ENCODE measurements at regions not wholly inside any gene's neighbourhood (a gene's known extent, or its start where the extent isn't known, plus 50 kb on each side); places are given as distances from the start of the nearest gene placed in this dataset.
"Not testable (repeated sequence)": the region's sequence is repeated elsewhere in the genome, so short reads cannot be mapped to it uniquely, and the experiment has no call there.

DNA sequence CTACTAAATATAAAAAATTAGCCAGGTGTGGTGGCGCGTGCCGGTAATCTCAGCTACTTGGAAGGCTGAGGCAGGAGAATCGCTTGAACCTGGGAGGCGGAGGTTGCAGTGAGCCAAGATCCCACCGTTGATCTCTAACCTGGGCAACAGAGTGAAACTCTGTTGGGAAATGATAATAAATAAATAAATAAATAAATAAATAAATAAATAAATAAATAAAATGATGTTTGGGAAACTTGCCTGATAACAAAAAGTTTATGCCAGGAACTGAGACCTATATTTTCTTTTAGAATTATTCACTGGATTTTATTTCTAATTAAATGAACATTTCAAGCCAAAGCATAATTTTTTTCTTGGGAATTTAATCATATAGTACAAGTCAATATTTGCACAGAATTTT, 189.3 kb upstream of the CTNND2 start:
- no peak for DNase-seq

DNA sequence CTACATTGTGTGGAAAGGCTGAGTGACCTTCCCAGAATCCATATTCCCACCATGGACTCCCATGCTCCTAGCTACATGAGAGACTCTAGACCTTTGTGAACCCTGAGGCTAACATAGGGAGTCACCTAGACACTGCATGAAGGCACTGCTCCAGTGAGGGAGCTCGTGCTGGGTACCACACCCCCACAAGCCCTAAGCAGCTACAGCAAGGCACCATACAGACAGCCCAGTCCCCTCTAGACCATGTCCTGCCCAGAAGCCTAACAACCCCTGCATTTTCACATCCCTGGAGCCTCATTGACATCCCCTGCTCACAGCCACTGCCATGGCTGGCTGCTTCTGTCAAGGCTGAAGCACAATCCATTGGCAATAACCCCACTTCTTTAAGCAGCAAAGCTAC, 176.5 kb upstream of the CTNND2 start:
- DNase-seq: no peak

DNA sequence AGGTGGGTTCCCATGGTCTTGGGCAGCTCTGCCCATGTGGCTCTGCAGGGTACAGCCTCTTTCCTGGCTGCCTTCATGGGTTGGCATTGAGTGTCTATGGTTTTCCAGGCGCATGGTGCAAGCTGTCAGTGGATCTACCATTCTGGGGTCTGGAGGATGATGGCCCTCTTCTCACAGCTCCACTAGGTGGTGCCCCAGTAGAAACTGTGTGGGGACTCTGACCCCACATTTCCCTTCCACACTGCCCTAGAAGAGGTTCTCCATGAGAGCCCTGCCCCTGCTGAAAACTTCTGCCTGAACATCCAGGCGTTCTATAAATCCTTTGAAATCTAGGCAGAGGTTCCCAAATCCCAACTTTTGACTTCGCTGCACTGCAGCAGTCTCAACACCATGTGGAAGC, 174.0 kb upstream of the CTNND2 start:
- DNase-seq: not testable (repeated sequence)

DNA sequence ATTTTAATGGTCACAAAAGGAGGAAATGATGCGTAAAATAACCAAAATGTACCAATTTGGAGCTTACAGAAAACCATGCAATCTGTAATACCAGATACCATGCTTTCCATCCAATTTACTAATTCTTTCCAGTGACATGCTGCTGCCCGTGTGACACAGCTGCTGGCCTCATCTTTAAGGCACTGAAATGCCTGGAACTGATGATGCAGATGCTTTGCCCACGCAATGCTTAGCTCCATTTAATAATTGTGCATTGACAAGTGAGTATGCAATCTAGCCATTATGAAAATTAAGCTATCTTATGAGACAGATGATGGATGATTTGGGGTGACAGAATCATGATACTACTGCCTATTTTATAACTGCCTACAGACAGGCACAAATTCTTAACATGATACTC, 169.2 kb upstream of the CTNND2 start:
- DNase-seq: no peak

DNA sequence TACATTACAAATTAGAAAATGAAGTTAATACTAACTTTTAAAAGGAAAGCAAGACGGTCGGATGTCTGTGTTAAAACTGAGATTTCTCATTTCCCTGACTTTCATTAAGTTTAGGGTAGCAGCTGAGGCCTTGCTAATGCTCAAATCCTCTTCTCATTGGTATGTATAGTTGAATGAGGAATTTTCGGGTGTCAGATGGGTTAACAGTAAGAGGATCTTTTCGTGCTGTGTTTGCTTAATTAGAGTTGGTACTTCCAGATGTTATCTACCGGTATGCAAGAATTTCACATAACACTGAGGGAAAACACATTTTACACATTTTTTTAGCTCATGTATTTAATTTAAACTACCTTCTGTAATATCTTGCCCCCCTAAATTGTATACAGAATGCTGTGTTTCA, 168.2 kb upstream of the CTNND2 start:
- DNase-seq: no peak

DNA sequence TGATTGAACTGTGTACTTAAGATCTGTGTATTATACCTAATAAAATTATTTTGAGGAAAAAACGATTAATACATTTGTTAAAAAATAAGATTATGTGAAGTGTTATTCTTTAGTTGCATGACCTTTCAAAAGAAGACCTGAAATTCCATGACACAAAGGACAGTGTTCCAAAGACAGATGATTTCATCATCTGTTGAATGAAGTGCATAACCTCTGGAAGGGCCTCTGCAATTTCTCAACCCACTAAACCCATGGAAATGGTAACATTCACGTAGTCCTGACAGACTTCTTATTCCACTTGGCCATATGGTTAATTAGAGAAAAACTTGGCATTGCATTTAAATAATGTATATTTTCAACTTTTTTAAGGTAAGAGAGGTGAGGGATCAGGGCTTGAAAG, 167.2 kb upstream of the CTNND2 start:
- no peak for DNase-seq

DNA sequence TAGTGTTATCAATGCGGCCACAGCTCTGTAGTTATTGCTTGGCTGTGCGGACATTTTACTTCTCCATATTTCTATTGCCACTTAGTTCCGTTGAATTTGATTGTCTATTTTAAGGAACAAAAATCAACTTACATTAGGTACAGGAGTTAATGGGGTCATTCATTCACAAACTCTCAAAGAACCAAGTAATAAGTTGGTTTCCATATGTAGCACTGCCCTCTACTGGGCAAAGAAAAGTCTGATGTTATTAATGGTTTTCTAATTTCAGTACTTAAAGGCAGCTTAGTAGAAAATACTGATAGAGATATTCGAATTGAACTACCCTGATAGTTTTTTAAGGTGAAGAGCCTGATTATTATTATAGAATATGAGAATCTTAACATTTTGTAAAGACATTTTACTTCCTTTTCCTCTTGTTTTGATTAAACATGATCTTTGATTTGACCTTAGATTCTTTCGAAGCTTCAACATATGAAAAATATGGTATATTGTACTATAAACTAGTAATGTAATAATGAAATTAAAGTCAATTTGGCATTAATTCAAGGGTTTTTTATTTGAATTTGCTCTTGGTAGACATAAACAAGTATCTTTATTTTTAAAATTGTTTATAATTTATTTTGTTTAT, 119.5 kb upstream of the CTNND2 start:
- DNase-seq: peak; percentile 68 to 77

DNA sequence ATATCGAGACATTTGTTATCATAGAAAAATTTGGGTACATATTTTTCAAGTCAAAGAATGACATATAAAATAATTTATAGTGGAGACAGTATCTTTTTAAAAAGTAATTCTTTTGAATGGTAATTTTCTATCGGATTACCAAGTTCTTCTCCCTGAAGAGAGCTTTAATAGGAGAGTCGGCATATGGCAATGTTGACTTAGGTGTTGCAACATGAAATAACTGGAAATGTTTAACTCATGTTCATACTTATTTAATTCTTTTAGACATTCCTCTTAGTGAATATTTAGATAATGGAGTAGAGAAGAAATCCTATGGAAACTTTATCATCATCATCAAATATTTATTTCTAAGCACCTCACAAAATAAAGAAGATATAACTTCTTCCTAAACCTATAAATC, 118.2 kb upstream of the CTNND2 start:
- DNase-seq: no peak

DNA sequence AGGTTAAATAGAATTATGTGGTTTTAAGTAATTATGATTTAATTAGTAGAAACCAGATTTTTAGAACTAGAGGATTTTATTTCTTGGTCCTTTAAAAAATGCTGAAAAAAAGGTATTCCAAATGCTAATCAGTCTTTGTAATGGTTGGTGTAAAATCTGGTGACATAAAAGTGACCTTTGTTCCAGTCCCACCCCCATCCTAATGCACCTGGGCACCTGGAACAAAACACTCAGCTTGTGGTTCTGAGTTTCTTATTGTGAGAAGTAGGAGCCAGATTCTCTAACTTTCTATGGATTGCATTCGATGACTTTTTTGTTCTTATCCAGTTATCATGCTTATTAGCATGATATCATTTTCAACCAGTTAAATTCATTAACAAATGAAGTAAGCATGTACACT, 115.1 kb upstream of the CTNND2 start:
- no peak for DNase-seq

DNA sequence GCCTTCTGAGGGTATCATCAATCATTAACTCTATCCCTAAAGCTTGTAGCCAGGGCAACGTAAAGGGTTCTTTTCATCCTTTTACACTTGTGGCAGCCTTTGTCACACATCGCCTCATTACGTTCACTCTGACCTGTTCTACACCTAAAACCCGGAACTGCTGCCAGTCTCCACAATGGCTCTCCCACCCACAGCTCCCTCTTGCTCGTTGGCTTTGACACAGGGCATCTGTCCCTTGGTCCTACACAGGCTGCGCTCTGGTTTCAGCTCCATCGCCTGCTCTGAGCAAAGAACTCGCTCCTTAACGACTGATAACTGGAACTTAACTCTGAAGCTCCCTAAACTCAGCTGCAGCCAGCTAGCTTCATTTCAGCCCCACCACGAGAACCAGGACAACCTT, 112.8 kb upstream of the CTNND2 start:
- DNase-seq: no peak

DNA sequence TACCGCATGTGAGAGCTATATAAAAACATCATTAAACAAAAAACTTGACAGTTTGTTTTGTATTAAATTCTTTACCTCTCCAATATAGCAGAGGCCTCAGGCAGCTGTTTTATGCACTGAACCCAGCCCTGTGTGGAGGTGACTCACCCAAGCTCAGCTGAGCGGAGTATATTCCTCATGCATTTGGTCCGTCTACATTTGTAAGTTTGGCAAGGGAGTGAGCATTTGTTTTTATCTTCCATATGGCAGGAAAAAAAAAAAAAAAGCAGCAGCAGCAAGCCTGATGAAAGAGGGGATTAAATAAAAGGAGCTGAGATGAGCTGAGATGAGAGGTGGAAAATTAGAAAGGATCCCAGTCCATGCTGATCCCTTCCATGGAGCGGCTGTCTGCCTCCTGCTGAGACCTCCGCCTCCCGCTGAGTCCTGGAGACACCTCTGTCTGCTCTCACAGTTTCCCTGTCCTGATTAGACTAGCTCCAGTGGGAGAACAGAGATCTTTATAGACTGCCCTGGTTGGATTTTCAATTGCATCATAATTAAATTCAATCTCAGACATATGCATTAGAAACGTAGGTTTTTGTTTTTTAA, 112.0 kb upstream of the CTNND2 start:
- no peak for DNase-seq

DNA sequence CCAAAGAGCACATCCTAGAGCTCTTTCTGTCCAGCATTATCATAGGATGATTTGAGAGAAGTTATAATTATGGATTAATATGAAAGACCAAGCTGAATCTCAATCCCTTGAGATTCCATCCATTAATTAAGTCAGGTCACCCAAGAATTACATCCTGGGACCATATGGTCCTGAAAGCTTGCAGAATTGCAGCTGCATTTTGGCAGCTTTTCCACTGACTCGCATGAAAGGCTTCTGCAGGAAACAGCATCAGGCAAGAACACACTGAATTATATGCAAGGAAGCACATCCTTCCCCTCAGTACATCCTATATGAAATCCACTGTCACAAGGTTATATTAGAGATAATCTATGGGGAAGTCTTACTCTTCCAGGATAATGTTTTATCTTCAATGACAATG, 109.1 kb upstream of the CTNND2 start:
- DNase-seq: no peak

DNA sequence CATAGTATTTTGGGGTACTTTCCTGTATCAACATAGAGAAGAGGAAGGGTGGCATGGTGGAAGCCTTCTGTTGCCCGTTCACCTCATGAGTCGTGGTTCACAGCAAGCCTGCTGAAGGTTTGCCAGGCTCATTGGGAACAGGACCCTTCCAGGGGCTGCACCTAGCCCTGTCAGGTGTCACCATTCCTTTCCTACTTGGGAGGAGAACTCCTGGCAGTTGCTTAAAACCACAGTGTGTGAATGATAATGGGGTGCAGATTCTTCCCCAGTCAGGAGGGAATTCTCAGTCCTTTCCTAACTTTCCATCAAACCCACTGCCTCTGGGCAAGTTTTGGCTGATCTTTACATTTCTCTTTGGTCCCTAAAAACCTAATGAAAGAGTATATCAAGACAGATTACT, 99.4 kb upstream of the CTNND2 start:
- no peak for DNase-seq

DNA sequence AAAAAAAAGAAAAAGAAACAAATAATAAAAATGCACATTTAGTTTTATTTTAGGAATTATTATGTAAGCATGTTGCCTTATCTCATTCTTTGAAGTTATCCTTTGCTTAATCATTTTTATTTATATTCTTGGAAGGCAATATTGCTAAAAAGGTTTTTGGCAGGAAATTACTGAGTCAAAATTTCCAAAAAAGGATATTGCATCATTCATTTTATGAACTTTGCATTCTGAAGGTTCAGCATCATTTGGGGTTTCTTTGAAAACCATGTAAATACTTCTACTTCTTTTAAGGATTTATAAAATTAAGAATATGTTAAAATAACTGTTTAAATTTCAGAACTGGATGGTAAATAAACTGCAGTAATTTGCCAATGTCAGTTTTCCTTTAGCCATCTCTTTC, 94.2 kb upstream of the CTNND2 start:
- DNase-seq: no peak

DNA sequence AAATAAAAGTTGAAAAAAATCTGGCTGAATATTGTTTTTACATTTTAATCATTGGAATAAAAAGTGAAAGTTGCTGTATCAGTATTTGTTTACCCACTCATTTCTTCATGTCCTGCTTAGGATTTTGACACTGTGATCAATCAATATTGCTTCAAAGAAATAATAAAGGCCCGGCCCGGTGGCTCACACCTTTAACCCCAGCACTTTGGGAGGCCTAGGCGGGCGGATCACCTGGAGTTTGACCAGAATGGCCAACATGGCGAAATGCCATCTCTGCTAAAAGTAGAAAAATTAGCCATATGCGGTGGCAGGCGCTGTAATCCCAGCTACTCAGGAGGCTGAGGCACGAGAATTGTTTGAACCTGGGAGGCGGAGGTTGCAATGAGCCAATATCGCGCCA, 93.7 kb upstream of the CTNND2 start:
- no peak for DNase-seq

DNA sequence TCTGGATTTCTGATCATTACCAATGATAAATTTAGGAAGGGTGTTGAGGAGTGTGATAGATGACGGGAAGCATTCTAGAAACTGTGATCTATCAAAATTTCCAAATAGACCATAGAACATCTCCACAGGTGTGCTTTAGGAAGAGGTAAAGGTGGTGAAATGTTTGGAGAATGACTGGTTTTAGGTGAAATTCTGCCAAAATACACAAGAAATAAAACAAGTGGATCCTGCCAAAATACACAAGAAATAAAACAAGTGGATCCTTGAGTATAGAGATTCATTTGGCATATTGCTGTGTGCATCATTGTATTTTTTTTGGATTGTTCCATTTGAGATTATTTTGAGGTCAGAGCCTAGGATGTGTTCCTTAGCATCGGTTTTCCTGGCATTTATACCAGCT, 88.3 kb upstream of the CTNND2 start:
- no peak for DNase-seq

DNA sequence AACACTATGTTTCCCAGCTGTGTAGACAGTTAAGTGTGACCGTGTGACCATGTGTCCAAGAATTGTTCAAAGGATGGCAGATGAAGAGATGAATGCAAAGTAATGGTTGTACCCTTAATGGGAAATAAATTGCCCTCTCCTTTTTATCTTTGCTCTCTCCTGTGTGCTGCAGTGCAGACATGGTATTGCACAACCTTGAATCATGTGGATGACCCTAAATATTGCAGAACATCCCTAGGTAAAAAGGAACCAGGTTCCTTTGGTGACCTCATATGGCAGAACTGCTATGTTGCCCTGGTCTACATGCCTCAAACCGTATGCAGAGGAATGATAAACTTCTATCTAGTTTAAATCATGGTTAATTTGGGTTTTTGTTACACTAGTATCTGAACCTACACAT, 81.7 kb upstream of the CTNND2 start:
- no peak for DNase-seq

DNA sequence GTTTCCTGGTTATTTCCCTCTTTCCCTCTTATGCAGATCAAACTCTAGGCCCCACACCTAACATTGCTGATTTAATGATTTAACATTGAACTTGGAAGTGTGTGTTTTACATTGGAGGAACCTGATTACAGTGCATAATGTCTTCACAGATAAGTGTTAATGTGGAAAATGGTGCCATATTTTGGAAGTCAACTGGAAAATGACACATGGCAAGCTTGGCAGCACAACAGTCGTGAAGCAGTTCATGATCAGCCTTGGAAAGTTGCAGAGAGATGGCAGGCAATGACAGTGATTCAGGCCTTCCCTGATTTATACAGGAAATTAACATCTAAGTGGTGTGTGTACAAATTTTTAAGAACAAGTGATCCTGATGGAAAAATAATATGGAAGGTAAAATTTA, 80.0 kb upstream of the CTNND2 start:
- no peak for DNase-seq

DNA sequence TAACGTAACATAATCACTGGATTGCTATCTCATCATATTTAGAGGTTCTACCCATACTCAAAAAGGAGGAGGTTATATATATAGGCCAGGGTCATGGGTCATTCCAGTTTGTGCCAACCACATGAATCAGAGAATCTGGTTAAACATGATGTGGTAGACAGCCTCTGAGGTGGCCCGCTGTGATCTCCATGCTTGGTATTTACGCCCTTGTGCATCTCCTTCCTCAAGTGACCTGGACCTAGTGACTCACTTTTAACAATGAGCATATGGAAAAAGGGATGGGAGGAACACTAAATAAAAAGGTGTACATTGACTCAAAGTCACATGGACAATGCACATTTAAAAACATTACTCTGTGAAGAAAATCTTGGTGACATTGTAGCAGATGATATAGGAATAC, 77.7 kb upstream of the CTNND2 start:
- no peak for DNase-seq

DNA sequence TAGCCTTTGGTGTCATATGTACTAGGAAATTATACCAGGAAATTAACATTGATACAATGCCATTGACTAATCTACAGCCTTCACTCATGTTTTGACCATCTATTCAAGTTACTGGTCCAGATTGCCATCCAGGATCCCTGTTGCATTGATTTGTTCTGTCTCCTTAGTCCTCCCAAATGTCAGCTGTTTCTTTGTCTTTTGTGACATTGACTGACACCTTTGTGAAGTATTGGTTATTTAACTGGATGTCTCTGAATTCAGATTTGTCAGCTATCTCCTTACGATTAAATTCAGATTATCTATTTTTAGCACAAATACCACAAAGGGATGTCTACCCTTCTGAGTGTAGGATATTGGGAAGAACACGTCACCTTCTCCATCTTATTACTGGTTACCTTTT, 73.7 kb upstream of the CTNND2 start:
- no peak for DNase-seq

DNA sequence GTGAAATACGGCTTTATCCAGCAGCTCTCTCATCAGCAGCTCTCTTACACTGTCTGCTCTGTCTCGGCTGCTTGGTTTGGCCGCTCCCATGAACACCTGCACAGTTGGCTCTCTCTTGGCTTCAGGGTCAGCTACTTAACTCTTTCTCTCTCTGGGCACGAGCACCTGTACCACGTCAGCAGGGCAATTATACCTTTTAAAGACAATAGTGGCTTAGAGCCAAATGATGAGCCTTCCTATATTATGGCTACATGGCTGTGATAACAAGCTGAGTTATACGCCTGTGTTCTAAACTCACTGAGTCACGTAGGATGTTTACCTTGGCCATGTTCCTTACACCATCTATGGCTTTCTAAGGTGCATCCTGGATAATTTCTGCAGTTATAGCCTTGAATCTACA, 69.2 kb upstream of the CTNND2 start:
- no peak for DNase-seq

DNA sequence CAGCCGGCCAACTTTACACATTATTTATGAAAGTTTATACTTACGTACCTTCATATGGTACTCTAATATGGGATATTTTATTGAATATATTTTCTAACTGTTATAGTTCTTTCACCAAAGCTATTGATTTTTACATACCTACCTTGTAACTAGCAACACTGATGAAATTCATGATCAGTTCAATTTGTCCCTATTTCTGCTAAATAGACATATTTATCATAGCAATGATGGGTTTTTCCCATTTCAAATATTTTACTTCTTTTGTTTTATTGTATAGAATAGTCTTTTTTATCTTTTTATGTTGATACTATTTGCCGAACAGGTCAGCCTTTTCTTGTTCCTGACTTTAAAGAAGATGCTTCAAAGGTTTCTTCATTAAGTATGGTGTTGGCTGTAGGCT, 59.0 kb upstream of the CTNND2 start:
- no peak for DNase-seq

DNA sequence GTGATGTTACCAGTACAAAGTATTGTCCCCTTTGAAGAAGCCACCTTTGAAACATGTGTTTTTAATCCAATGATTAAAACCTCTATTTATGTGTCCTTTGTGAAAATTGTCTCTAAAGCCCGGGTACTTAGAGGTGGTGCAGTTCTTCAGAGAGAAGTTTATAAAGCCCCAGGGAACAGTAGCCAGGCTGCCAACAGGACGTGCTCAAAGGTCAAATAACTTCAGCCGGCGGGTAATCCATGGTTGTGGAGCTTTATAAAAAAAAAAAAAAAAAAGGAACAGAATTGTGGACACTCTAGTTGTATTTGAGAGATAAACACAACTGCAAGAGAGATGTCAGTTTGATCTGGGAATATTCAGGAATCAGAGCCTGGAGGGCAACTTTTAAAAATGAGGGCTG, 57.9 kb upstream of the CTNND2 start:
- DNase-seq: no peak

DNA sequence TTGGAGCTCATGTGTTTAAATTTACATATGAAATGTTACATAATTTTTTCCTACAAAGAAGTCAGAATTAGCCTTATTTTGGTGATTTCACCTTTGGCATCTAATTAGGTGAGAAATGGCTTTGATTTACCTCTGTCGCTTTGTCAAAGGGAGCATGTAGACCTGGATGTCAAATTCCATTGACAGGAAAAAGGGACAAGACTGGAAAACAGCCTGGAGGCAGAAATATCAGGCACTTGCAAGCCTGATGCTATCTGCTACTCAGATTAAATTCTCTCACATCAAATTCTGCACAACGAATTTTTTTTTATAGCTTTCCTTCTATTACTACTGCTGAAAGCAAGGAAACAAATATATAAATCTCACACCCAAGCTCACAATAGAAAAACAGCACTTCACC, 54.1 kb upstream of the CTNND2 start:
- no peak for DNase-seq

DNA sequence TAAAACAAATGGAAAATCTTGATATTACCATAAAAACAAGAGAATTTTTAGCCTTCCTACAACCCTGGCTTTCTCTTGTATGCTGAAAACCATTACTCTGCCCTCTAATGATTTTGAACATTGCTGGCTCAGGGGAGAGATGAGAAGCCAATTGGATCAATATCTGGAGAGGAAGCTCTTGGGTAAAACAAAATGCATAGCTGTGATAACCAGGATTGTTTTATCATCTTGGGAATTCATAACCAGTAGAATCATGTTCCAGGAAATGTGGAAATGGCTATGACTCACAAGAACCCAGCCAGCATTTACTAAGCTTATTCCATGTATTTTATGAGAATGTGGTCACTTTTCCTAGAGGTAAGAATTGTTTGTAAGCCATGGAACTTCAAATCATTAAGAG, 51.1 kb upstream of the CTNND2 start:
- no peak for DNase-seq
